B cell (primary cell): ENCODE measurements at regions not wholly inside any gene's neighbourhood (a gene's known extent, or its start where the extent isn't known, plus 50 kb on each side); places are given as distances from the start of the nearest gene placed in this dataset.

ENCODE experiments used
- EZH2 ChIP-seq: IDR thresholded peaks from 2 replicates; pipeline ENCODE4 v1.6.1; 2012; ENCODE audit warnings: borderline replicate concordance, low read depth, mild to moderate bottlenecking, moderate library complexity, low read length; ENCODE audit not compliant: insufficient read depth, poor library complexity, severe bottlenecking
- TF ChIP-seq, protein P1 (sequence below): fragments of 200-600 bp; IDR thresholded peaks from one replicate; pipeline ENCODE4 v1.8.0; 2022; ENCODE audit warnings: antibody characterized with exemption, mild to moderate bottlenecking

- no peak for TF ChIP-seq EZH2
- TF ChIP-seq, protein P1, sequence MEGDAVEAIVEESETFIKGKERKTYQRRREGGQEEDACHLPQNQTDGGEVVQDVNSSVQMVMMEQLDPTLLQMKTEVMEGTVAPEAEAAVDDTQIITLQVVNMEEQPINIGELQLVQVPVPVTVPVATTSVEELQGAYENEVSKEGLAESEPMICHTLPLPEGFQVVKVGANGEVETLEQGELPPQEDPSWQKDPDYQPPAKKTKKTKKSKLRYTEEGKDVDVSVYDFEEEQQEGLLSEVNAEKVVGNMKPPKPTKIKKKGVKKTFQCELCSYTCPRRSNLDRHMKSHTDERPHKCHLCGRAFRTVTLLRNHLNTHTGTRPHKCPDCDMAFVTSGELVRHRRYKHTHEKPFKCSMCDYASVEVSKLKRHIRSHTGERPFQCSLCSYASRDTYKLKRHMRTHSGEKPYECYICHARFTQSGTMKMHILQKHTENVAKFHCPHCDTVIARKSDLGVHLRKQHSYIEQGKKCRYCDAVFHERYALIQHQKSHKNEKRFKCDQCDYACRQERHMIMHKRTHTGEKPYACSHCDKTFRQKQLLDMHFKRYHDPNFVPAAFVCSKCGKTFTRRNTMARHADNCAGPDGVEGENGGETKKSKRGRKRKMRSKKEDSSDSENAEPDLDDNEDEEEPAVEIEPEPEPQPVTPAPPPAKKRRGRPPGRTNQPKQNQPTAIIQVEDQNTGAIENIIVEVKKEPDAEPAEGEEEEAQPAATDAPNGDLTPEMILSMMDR: no peak
These were observed 192.4 kb upstream of the AGAP1 start for GRCh38 chr2:235301202-235302076.
